UCSD-AML1 (cell line): ENCODE measurements at regions not wholly inside any gene's neighbourhood (a gene's known extent, or its start where the extent isn't known, plus 50 kb on each side); places are given as distances from the start of the nearest gene placed in this dataset.
"Not testable (repeated sequence)": the region's sequence is repeated elsewhere in the genome, so short reads cannot be mapped to it uniquely, and the experiment has no call there.

Source experiments
- DNase-seq: peaks from one replicate; lab custom pipeline; 2025; ENCODE audit not compliant: unreplicated experiment; lab: John Stamatoyannopoulos, UW

DNA sequence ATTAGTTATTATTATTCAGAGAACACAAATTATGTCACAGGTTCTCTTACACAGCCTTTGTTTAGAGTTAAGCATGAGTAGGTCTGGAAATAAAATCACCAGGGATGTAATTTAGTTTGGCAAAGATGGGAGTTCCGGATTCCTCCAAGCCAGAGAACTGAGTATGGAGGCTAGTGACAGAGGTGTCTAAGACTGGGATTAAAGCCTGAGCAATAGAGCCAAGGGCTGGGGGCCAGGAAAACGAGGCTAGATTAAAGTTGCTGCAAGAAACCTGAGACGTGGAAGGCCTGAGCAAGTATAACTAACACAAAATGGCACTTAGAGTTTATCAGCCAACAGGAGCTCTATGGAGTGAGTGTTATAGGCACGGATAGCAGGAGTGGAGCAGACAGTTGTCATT is 381.6 kb downstream of the SRGAP2C start:
- DNase-seq, result no peak

GRCh38 chr1:121569428-121569827 is 384.7 kb downstream of the SRGAP2C start:
- no peak for DNase-seq

DNA sequence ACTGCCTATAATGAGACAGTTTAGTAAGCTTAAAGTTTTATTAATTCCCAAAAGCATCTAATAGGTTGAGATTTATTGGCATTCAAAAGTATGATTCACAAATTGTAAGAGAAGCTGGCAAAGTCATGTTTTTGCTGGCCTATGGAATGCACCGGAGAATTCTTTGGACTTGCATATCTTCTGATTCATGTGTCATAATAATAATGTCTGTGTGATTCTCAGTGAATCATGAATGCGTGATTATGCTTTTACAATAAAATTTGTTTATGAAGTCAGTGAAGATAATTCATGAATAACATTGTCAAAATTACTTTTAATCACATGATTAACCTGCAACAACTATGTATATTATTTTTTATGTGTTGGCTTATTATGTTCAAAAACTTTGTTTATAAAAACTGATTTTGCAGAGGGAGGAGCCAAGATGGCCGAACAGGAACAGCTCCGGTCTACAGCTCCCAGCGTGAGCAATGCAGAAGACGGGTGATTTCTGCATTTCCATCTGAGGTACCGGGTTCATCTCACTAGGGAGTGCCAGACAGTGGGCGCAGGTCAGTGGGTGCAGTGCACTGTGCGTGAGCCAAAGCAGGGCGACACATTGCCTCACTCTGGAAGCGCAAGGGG is 389.2 kb downstream of the SRGAP2C start:
- not testable (repeated sequence) for DNase-seq

GRCh38 chr1:121574505-121574899 is 389.7 kb downstream of the SRGAP2C start:
- not testable (repeated sequence) for DNase-seq

GRCh38 chr1:121582898-121583297 is 398.1 kb downstream of the SRGAP2C start:
- not testable (repeated sequence) for DNase-seq

- no peak for DNase-seq
These were observed 401.8 kb downstream of the SRGAP2C start for GRCh38 chr1:121586369-121587229.

DNA sequence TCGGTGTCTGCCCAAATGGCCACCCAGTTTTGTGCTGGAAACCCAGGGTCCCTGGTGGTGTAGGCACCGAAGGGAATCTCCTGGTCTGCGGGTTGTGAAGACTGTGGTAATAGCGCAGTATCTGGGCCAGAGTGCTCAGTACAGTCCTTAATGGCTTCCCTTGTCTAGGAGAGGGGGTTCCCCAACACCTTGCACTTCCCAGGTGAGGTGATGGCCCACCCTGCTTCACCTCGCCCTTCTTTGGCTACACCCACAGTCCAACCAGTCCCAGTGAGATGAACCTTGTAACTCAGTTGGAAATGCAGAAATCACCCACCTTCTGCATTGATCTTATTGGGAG is 402.4 kb downstream of the SRGAP2C start:
- no peak for DNase-seq

GRCh38 chr1:121587777-121588176 is 403.0 kb downstream of the SRGAP2C start:
- DNase-seq, result no peak

GRCh38 chr1:121594096-121594495 is 409.3 kb downstream of the SRGAP2C start:
- no peak for DNase-seq

GRCh38 chr1:121595089-121595488 is 410.3 kb downstream of the SRGAP2C start:
- no peak for DNase-seq

DNA sequence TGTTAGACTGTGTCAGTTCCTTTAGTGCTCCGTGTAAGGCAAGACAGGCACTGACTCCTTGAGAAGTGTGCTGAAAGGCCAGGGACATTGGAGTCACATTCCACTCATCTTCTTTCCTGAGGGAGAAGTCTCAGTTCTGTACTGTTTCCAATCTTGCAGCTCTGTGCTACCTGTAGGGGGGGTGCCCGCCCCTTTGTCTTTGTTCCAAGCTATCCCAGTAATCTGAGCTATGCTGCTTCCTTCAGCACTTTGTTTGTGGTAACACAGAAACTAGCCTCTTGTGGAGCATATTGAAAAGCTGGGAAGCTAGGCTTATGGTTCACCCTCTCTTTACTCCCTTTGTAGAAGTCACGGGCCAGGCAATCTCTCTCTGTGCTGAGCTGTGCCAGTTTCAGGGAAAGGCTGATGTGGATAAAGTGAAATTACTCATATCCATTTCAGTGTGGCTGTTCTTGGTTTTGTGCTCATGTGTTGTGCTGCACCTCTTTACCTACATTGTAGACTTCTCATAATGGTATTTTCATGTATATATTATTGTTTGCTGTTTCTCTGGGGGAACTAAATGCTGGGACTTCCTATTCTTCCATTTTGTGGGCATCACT is 420.2 kb downstream of the SRGAP2C start:
- not testable (repeated sequence) for DNase-seq

GRCh38 chr1:121607499-121607898 is 422.7 kb downstream of the SRGAP2C start:
- DNase-seq, result not testable (repeated sequence)
